GM12878 (cell line): ENCODE measurements at regions not wholly inside any gene's neighbourhood (a gene's known extent, or its start where the extent isn't known, plus 50 kb on each side); places are given as distances from the start of the nearest gene placed in this dataset.

Source experiments
- ATAC-seq: fragments of 200-7000 bp; cut with Tn5 transposase; 3 replicates; pipeline ENCODE4 v1.9.1; 2020; ENCODE audit warnings: mild to moderate bottlenecking, moderate library complexity
- BruUV-seq: library from RNA; stranded (reverse); fragments of 400-500 nt; replicated peaks from 2 replicates; lab custom pipeline; 2021; lab: Mats Ljungman, UMichigan
- CTCF ChIA-PET: fragments of 300-600 bp; sonication (Branson Sonifier 250); formaldehyde crosslinking; extraction: SDS; loops from one replicate; lab custom pipeline; 2021; ENCODE audit warnings: inconsistent platforms; lab: Yijun Ruan, JAX
- POLR2A ChIA-PET: fragments of 350-600 bp; formaldehyde crosslinking; extraction: SDS; loops from one replicate; lab custom pipeline; 2021; ENCODE audit warnings: inconsistent platforms; lab: Charles Lee
- RAD21 ChIA-PET: fragments of 300-600 bp; sonication (Branson Sonifier 250); formaldehyde crosslinking; loops from one replicate; lab custom pipeline; 2023; ENCODE audit warnings: antibody characterized with exemption; ENCODE audit not compliant: unreplicated experiment; lab: Charles Lee
- SMC1A ChIA-PET: fragments of 300-600 bp; sonication (Branson Sonifier 250); formaldehyde crosslinking; loops from one replicate; lab custom pipeline; 2023; ENCODE audit not compliant: unreplicated experiment, uncharacterized antibody; lab: Charles Lee
- DNase-seq: peaks from one replicate; pipeline ENCODE4 v3.0.0-alpha.2; 2011; ENCODE audit warnings: low read depth, low spot score
- FAIRE-seq: peaks from 3 replicates; lab custom pipeline; 2011; peaks lifted over from hg19 to GRCh38; lab: Jason Lieb, UNC
- H2AFZ ChIP-seq: 2 replicates; pipeline ENCODE4 v1.6.0; 2011; ENCODE audit warnings: low read depth, low read length, control low read depth; ENCODE audit not compliant: control insufficient read depth
- H3K27ac ChIP-seq: 2 replicates; pipeline ENCODE4 v1.5.1; 2011; ENCODE audit warnings: control low read depth; ENCODE audit not compliant: control insufficient read depth, insufficient read depth
- H3K27me3 ChIP-seq, 2 experiments: replicated peaks in 1 of 2; 2 replicates each; pipeline versions ENCODE4 v1.6.0 to v1.6.1; 2011; ENCODE audit warnings: low read length in 1 of 2; ENCODE audit not compliant: control insufficient read depth in 2 of 2, insufficient read depth in 2 of 2
- H3K36me3 ChIP-seq, 2 experiments: 2 replicates each; pipeline ENCODE4 v1.5.1; 2011; ENCODE audit warnings: low read length in 1 of 2; ENCODE audit not compliant: control insufficient read depth in 2 of 2, insufficient read depth in 2 of 2
- H3K4me1 ChIP-seq: 2 replicates; pipeline ENCODE4 v1.6.1; 2011; ENCODE audit warnings: mild to moderate bottlenecking, low read length, moderate library complexity, mixed read lengths; ENCODE audit not compliant: control insufficient read depth, insufficient read depth
- H3K4me2 ChIP-seq: 2 replicates; pipeline ENCODE4 v1.6.0; 2011; ENCODE audit warnings: control low read depth; ENCODE audit not compliant: control insufficient read depth, insufficient read depth
- H3K4me3 ChIP-seq: fragments of 200-600 bp; sonication (generic); 2 replicates; pipeline ENCODE4 v1.5.1; 2016
- H3K79me2 ChIP-seq: 2 replicates; pipeline ENCODE4 v1.6.0; 2011; ENCODE audit warnings: low read length; ENCODE audit not compliant: control insufficient read depth, insufficient read depth
- H3K9ac ChIP-seq: 2 replicates; pipeline ENCODE4 v1.8.0; 2011; ENCODE audit warnings: low read length, control low read depth, mixed read lengths; ENCODE audit not compliant: control insufficient read depth, insufficient read depth
- H3K9me3 ChIP-seq: replicated peaks from 3 replicates; pipeline ENCODE4 v1.5.1; 2011; ENCODE audit warnings: mild to moderate bottlenecking, low read length; ENCODE audit not compliant: control insufficient read depth, insufficient read depth
- H4K20me1 ChIP-seq: 2 replicates; pipeline ENCODE4 v1.6.0; 2011; ENCODE audit not compliant: control insufficient read depth, insufficient read depth
- BCL11A ChIP-seq: IDR thresholded peaks from 2 replicates; pipeline ENCODE4 v1.6.1; 2011; ENCODE audit warnings: low read depth, low read length
- WGBS: methylation state at CpG from one replicate; pipeline ENCODE4 v1.1.6; 2016; ENCODE audit warnings: low lambda C conversion rate; ENCODE audit not compliant: insufficient replicate concordance, insufficient coverage; ENCODE audit errors: missing lambda C conversion rate; 5-methylcytosine and 5-hydroxymethylcytosine counted together
- in situ Hi-C: fragments of 300-500 bp; cut with MboI; formaldehyde crosslinking; loops from 9 replicates; pipeline ENCODE4 v1.14.3; 2018; ENCODE audit warnings: mixed read lengths
- intact Hi-C: fragments of 100-400 bp; cut with micrococcal nuclease; formaldehyde crosslinking; loops from one replicate; pipeline ENCODE4 v1.14.2; 2022; ENCODE audit not compliant: unreplicated experiment
- TF ChIP-seq, protein P1 (sequence below), 3 experiments: IDR thresholded peaks in 2 of 3; conservative IDR thresholded peaks in 1 of 3; 2 replicates each; pipeline ENCODE4 v1.5.1; 2011; ENCODE audit warnings: low read depth in 3 of 3, low read length in 3 of 3, mild to moderate bottlenecking in 3 of 3, control low read depth in 2 of 3, moderate library complexity in 2 of 3, inconsistent platforms in 1 of 3, mixed read lengths in 1 of 3; ENCODE audit not compliant: control insufficient read depth in 2 of 3, insufficient read depth in 1 of 3; ENCODE audit errors: extremely low read depth in 1 of 3

DNA sequence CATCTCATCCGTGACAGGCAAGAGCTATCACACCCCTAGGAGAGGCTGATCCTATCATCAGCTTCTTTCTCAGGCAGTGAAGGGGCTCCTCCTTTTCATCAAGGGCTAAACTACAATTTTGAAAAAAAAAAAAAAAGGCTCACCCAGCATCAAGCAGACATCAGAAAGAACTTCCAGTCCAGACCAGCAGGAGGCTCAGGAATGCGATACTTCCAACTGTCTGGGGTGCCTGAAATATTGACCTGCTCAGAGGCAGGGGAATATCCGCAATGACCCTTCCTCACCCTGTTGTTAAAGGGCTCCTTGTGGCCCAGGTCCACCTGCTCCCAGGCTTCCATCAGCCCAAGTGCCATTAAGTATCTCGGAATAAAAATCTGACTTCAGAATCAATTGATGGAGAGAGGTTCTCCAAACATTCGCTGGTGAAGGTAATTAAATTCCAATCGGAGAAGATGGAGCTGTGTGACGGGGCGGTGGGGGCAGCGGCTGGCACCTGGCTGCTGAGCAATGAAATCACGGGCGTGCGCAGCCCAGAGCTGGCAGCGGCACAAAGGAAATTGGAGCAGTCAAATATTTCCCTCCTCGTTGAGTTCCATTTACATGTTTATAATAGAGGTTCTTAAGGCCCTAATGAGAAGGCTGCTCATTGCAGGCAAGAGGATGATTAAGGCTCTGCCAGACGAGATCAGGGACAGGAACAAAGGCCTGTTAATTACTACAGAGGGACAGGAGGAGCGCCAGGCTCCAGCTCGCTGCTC is 69.0 kb upstream of the THY1 start:
- DNase-seq (no peak), ATAC-seq (no peak)
- RAD21 ChIA-PET, result interaction anchor here (0.6 kb wide), 1 partner anchor 806 kb away, joined by 5 read pairs; no protein-coding TSS in a partner anchor
- in situ Hi-C loops, result no loop called here
- POLR2A ChIA-PET, result no interaction called here
- 42% methylated on average over 17 of the region's 17 CpGs for WGBS
- Histone ChIP-seq H3K27ac (no peak overlapping the region), H3K9me3 (no peaks in the 10 kb centered on the region)
- SMC1A ChIA-PET, result interaction anchor here (1.2 kb wide), 1 partner anchor 43 kb away, joined by 3 read pairs; no protein-coding TSS in a partner anchor
- TF ChIP-seq BCL11A, result no peak
- TF ChIP-seq, protein P1, sequence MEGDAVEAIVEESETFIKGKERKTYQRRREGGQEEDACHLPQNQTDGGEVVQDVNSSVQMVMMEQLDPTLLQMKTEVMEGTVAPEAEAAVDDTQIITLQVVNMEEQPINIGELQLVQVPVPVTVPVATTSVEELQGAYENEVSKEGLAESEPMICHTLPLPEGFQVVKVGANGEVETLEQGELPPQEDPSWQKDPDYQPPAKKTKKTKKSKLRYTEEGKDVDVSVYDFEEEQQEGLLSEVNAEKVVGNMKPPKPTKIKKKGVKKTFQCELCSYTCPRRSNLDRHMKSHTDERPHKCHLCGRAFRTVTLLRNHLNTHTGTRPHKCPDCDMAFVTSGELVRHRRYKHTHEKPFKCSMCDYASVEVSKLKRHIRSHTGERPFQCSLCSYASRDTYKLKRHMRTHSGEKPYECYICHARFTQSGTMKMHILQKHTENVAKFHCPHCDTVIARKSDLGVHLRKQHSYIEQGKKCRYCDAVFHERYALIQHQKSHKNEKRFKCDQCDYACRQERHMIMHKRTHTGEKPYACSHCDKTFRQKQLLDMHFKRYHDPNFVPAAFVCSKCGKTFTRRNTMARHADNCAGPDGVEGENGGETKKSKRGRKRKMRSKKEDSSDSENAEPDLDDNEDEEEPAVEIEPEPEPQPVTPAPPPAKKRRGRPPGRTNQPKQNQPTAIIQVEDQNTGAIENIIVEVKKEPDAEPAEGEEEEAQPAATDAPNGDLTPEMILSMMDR (IDR thresholded peaks at IDR 0.05 in 2 of 3, conservative IDR thresholded peaks at IDR 0.05 in 1 of 3; ENCODE audit: control insufficient read depth in 2 of 3, extremely low read depth in 1 of 3, insufficient read depth in 1 of 3, low read depth in 3 of 3, low read length in 3 of 3), result peak; percentile 9 to 12 (median 9); a peak in 3 of 6 replicates
- TF ChIP-seq, all 136 proteins: peak for 1
- H3K4me1 ChIP-seq, result no peaks in the 10 kb centered on the region
- peaks cover 0 to 2% of the 10 kb centered on the region in 2 experiments; a peak in 2 of 4 replicates for H3K27me3 ChIP-seq
- H4K20me1 ChIP-seq, result peaks cover 3% of the 10 kb centered on the region; the same call in 1 of the 2 replicates
- H3K36me3 ChIP-seq, result no peaks in the 10 kb centered on the region
- no peak for FAIRE-seq
- H3K4me3 ChIP-seq, result no peak overlapping the region
- H3K9ac ChIP-seq, result no peak overlapping the region
- no TSS peak for BruUV-seq
- CTCF ChIA-PET, result interaction anchor here (0.7 to 3.6 kb wide), 3 partner anchors 15 to 155 kb away, joined by 3 to 20 read pairs (median 4); no protein-coding TSS in a partner anchor
- H3K79me2 ChIP-seq, result no peaks in the 10 kb centered on the region
- intact Hi-C loops, result no loop called here
- H2AFZ ChIP-seq, result no peak overlapping the region
- H3K4me2 ChIP-seq, result no peak overlapping the region
